ENCODE measurements at regions not wholly inside any gene's neighbourhood (a gene's known extent, or its start where the extent isn't known, plus 50 kb on each side); places are given as distances from the start of the nearest gene placed in this dataset.

DNA sequence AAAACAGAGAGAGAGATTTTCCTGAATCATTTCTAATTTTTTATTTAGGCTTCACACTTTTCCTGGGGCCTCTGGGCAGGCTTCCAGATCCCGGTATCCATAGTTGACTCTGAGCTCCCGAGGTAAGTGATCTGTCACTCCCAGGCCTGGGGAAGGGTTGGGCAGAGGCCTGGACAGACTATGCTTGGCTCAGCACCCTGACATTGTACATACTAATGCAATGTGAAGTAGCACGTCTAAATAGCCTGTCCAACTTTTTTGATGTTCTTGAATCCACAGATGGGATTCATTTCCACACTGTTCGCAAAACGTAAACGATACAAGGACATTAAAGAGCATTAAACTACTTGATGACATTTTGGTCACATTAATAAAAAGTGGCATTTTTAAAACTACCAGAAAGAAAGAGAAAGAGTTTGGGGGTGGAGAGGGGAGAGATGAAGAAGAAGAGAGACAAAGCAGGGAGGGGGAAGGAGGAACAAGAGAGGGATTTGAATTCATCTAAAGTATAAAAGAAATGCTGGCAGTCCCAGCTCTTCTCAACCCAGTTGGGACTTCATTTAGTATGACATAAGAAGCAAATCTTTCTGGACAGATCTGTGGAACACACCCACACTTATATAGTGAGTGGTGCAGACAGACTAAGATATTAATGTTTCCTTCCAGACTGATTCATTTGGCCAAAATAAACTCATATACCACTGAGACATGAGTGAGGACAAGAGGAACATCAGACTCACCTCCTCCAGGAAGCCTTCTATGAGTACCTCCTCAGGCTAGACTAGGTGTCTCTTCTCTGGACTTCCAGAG is 514.2 kb downstream of the SOX6 start:
- TF ChIP-seq, protein P1, sequence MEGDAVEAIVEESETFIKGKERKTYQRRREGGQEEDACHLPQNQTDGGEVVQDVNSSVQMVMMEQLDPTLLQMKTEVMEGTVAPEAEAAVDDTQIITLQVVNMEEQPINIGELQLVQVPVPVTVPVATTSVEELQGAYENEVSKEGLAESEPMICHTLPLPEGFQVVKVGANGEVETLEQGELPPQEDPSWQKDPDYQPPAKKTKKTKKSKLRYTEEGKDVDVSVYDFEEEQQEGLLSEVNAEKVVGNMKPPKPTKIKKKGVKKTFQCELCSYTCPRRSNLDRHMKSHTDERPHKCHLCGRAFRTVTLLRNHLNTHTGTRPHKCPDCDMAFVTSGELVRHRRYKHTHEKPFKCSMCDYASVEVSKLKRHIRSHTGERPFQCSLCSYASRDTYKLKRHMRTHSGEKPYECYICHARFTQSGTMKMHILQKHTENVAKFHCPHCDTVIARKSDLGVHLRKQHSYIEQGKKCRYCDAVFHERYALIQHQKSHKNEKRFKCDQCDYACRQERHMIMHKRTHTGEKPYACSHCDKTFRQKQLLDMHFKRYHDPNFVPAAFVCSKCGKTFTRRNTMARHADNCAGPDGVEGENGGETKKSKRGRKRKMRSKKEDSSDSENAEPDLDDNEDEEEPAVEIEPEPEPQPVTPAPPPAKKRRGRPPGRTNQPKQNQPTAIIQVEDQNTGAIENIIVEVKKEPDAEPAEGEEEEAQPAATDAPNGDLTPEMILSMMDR (IDR thresholded peaks at IDR 0.05) = no peak
- no peak for TF ChIP-seq POLR2A (IDR thresholded peaks at IDR 0.05)
